ENCODE measurements at regions not wholly inside any gene's neighbourhood (a gene's known extent, or its start where the extent isn't known, plus 50 kb on each side); places are given as distances from the start of the nearest gene placed in this dataset.
"Not testable (repeated sequence)": the region's sequence is repeated elsewhere in the genome, so short reads cannot be mapped to it uniquely, and the experiment has no call there.

DNA sequence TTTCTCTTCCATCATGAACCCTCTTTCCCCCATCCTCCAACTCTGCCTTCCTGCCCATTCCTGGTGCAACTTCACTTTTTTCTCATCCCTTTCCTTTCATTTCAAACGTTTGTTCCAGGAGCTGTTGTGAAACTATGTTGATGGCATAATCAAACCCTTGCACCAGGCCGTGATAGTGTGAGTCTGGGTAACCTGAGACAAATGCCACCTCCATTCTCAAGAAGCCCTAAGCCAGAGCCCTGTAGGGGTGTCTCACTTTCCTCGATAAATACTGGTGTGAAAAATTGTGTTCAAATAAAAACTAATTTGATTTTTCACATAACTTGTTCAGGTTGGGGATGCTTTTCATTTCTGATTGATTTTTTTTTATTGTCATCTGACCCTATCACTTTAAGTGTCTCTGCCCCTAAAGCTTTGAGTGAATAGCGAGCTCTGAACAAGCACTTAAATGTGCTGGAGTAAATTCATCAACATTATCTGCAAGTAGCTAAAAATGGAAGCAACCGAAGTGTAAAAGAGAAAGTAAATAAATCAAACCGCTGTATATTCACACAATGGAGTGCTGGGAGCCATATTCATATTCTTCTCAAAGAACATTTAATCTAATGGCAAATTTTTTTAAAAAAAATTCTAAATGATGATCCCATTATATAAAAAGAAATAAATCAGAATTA, 303.1 kb upstream of the CDYL start:
- ChIA-PET POLR2A (no interaction called here), CTCF (ENCODE audit: unreplicated experiment) (no interaction called here)
- Histone ChIP-seq H2AFZ (ENCODE audit: low read length) (no peak overlapping the region), H3K9me2 (ENCODE audit: insufficient read depth, low read length) (no peaks in the 10 kb centered on the region), H3K9me3 (ENCODE audit: low read length) (no peaks in the 10 kb centered on the region), H3K4me1 (ENCODE audit: insufficient read depth, low read length, poor library complexity, severe bottlenecking) (no peaks in the 10 kb centered on the region), H3K4me2 (ENCODE audit: low read length) (no peak overlapping the region), H3K27ac (ENCODE audit: low read depth, low read length, poor library complexity, severe bottlenecking) (no peak overlapping the region), H3K4me3 (ENCODE audit: low read depth, low read length, poor library complexity, severe bottlenecking) (no peak overlapping the region), H3K79me2 (ENCODE audit: insufficient read depth, low read depth, low read length) (no peaks in the 10 kb centered on the region), H4K20me1 (ENCODE audit: insufficient read depth, low read length) (no peaks in the 10 kb centered on the region), H3K36me3 (ENCODE audit: insufficient read depth, low read length) (no peaks in the 10 kb centered on the region)
- DNase-seq (ENCODE audit: low spot score): no peak
- no TSS peak for BruUV-seq (replicated peaks)
- intact Hi-C loops (cut with micrococcal nuclease; ENCODE audit: unreplicated experiment): no loop called here
- TF ChIP-seq, protein P1, sequence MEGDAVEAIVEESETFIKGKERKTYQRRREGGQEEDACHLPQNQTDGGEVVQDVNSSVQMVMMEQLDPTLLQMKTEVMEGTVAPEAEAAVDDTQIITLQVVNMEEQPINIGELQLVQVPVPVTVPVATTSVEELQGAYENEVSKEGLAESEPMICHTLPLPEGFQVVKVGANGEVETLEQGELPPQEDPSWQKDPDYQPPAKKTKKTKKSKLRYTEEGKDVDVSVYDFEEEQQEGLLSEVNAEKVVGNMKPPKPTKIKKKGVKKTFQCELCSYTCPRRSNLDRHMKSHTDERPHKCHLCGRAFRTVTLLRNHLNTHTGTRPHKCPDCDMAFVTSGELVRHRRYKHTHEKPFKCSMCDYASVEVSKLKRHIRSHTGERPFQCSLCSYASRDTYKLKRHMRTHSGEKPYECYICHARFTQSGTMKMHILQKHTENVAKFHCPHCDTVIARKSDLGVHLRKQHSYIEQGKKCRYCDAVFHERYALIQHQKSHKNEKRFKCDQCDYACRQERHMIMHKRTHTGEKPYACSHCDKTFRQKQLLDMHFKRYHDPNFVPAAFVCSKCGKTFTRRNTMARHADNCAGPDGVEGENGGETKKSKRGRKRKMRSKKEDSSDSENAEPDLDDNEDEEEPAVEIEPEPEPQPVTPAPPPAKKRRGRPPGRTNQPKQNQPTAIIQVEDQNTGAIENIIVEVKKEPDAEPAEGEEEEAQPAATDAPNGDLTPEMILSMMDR (conservative IDR thresholded peaks at IDR 0.05; ENCODE audit: low read length): no peak
- TF ChIP-seq EZH2phosphoT487 (IDR thresholded peaks at IDR 0.05; ENCODE audit: borderline replicate concordance, low read depth, low read length): no peak

DNA sequence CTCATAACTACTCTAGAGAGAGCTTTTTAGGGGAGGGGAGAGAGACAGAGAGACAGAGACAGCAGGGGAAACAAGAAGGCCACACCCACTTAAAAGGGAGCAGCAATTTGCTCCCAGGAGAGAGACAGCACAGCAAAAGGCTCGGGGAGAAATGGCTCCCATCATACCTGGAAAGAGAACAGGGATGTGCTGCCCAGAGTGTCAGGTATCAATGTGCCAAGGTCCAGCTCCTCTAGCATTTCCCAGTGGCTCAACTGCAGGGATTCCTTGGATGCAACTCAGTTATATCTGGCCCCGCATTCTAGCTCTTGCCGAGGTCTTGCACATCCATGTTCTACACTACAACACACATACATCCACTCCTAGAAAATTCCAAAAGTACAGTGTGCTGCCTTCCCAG, 304.0 kb upstream of the CDYL start:
- H3K9me3 ChIP-seq (ENCODE audit: low read length): no peaks in the 10 kb centered on the region
- intact Hi-C loops (cut with micrococcal nuclease; ENCODE audit: unreplicated experiment): no loop called here
- H3K36me3 ChIP-seq (ENCODE audit: insufficient read depth, low read length): no peaks in the 10 kb centered on the region
- no peaks in the 10 kb centered on the region for H3K9me2 ChIP-seq (ENCODE audit: insufficient read depth, low read length)
- H3K79me2 ChIP-seq (ENCODE audit: insufficient read depth, low read depth, low read length): no peaks in the 10 kb centered on the region
- POLR2A ChIA-PET: no interaction called here
- CTCF ChIA-PET (ENCODE audit: unreplicated experiment): no interaction called here
- no peaks in the 10 kb centered on the region for H3K4me1 ChIP-seq (ENCODE audit: insufficient read depth, low read length, poor library complexity, severe bottlenecking)
- no peak for DNase-seq (ENCODE audit: low spot score)
- BruUV-seq (replicated peaks): no TSS peak
- H2AFZ ChIP-seq (ENCODE audit: low read length): no peak overlapping the region
- no peak for TF ChIP-seq EZH2phosphoT487 (IDR thresholded peaks at IDR 0.05; ENCODE audit: borderline replicate concordance, low read depth, low read length)
- no peak overlapping the region for H3K4me3 ChIP-seq (ENCODE audit: low read depth, low read length, poor library complexity, severe bottlenecking)
- no peaks in the 10 kb centered on the region for H4K20me1 ChIP-seq (ENCODE audit: insufficient read depth, low read length)
- H3K4me2 ChIP-seq (ENCODE audit: low read length): no peak overlapping the region
- H3K27ac ChIP-seq (ENCODE audit: low read depth, low read length, poor library complexity, severe bottlenecking): no peak overlapping the region

DNA sequence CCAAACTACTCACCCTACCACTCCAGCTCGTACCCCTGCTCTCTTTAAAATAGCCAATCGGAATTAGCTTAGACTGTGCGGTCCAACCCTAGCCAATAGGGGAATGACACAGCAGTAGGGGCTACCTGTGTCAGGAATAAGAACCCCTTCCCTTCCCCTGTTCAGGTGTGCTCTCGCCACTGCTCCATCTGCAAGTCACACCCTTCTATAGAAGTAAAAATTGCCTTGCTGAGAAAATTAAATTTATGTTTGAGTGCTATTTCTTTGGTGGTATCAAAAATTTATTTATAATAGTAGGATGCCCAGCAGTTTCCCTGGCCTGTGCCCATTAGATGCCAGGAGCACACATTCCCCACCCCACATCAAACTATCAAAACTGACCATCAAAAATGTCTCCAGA, 304.7 kb upstream of the CDYL start:
- H3K4me3 ChIP-seq (ENCODE audit: low read depth, low read length, poor library complexity, severe bottlenecking); H3K36me3 ChIP-seq (ENCODE audit: insufficient read depth, low read length); CTCF ChIA-PET (ENCODE audit: unreplicated experiment); DNase-seq (ENCODE audit: low spot score); BruUV-seq (replicated peaks); POLR2A ChIA-PET; H4K20me1 ChIP-seq (ENCODE audit: insufficient read depth, low read length); H3K27ac ChIP-seq (ENCODE audit: low read depth, low read length, poor library complexity, severe bottlenecking); H3K9me2 ChIP-seq (ENCODE audit: insufficient read depth, low read length); H2AFZ ChIP-seq (ENCODE audit: low read length); intact Hi-C loops (cut with micrococcal nuclease; ENCODE audit: unreplicated experiment); H3K79me2 ChIP-seq (ENCODE audit: insufficient read depth, low read depth, low read length); H3K4me1 ChIP-seq (ENCODE audit: insufficient read depth, low read length, poor library complexity, severe bottlenecking); H3K9me3 ChIP-seq (ENCODE audit: low read length); H3K4me2 ChIP-seq (ENCODE audit: low read length): not testable (repeated sequence)
